A673 (cell line): ENCODE measurements at regions not wholly inside any gene's neighbourhood (a gene's known extent, or its start where the extent isn't known, plus 50 kb on each side); places are given as distances from the start of the nearest gene placed in this dataset.

Experiments used
- EZH2 ChIP-seq: fragments of 200-600 bp; sonication (generic); IDR thresholded peaks from 2 replicates; pipeline ENCODE4 v1.6.1; 2017; ENCODE audit warnings: borderline replicate concordance, low read depth, mild to moderate bottlenecking, mixed read lengths, antibody characterized with exemption, low read length; ENCODE audit not compliant: poor library complexity, severe bottlenecking
- TF ChIP-seq, protein P1 (sequence below): fragments of 300-800, 200-600 bp; sonication (generic); conservative IDR thresholded peaks from 2 replicates; pipeline ENCODE4 v1.5.1; 2017; ENCODE audit warnings: low read depth, mild to moderate bottlenecking, antibody characterized with exemption, low read length, moderate library complexity, mixed read lengths

DNA sequence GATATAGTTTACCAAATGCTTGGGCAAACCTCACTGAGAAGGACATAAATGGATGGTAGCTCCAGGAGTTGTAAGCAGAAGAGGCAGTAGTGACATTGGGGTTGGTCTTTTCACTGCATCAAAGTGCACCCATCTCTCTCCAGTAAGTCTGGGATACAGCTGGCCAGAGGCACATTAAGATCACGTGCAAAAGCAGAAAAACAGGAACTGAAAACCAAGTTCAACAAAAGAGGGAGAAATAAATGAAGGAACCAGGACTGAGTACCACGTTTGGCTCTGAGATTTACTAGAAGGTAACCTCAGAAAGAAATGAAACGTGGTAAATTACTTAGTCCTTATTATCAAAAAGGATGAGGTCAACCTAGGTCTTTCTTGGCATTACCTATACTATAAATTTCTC, 259.2 kb downstream of the OSR1 start:
- TF ChIP-seq, protein P1, sequence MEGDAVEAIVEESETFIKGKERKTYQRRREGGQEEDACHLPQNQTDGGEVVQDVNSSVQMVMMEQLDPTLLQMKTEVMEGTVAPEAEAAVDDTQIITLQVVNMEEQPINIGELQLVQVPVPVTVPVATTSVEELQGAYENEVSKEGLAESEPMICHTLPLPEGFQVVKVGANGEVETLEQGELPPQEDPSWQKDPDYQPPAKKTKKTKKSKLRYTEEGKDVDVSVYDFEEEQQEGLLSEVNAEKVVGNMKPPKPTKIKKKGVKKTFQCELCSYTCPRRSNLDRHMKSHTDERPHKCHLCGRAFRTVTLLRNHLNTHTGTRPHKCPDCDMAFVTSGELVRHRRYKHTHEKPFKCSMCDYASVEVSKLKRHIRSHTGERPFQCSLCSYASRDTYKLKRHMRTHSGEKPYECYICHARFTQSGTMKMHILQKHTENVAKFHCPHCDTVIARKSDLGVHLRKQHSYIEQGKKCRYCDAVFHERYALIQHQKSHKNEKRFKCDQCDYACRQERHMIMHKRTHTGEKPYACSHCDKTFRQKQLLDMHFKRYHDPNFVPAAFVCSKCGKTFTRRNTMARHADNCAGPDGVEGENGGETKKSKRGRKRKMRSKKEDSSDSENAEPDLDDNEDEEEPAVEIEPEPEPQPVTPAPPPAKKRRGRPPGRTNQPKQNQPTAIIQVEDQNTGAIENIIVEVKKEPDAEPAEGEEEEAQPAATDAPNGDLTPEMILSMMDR = no peak
- no peak for TF ChIP-seq EZH2
